ENCODE measurements at regions not wholly inside any gene's neighbourhood (a gene's known extent, or its start where the extent isn't known, plus 50 kb on each side); places are given as distances from the start of the nearest gene placed in this dataset.

DNA sequence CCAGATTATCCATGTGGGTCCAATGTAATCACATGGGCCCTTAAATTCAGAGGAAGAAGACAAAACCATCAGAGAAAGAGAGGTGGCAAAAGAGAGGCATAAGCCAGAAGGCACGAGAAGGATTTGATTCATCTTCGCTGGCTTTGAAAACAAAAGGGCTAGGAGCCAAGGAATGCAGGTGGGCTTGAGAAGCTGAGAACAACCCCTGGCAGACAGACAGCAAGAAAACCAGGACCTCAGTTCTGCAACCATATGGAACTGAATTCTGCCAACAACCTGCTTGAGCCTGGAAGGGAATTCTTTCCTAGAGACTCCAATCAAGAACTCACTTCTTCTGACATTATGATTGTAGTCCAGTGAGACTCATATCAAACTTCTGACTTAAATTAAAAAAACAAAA, 1531.8 kb downstream of the PCDH7 start:
- no peaks in the 10 kb centered on the region for H3K4me1 ChIP-seq (ENCODE audit: control insufficient read depth, insufficient read depth, low read length)
- TF ChIP-seq POLR2AphosphoS5 (IDR thresholded peaks at IDR 0.05; ENCODE audit: low read depth, low read length) (no peak), TCF7L2 (IDR thresholded peaks at IDR 0.05; ENCODE audit: low read depth, low read length) (no peak)
- TF ChIP-seq, protein P1, sequence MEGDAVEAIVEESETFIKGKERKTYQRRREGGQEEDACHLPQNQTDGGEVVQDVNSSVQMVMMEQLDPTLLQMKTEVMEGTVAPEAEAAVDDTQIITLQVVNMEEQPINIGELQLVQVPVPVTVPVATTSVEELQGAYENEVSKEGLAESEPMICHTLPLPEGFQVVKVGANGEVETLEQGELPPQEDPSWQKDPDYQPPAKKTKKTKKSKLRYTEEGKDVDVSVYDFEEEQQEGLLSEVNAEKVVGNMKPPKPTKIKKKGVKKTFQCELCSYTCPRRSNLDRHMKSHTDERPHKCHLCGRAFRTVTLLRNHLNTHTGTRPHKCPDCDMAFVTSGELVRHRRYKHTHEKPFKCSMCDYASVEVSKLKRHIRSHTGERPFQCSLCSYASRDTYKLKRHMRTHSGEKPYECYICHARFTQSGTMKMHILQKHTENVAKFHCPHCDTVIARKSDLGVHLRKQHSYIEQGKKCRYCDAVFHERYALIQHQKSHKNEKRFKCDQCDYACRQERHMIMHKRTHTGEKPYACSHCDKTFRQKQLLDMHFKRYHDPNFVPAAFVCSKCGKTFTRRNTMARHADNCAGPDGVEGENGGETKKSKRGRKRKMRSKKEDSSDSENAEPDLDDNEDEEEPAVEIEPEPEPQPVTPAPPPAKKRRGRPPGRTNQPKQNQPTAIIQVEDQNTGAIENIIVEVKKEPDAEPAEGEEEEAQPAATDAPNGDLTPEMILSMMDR (IDR thresholded peaks at IDR 0.05) = no peak
- TF ChIP-seq, protein P2, sequence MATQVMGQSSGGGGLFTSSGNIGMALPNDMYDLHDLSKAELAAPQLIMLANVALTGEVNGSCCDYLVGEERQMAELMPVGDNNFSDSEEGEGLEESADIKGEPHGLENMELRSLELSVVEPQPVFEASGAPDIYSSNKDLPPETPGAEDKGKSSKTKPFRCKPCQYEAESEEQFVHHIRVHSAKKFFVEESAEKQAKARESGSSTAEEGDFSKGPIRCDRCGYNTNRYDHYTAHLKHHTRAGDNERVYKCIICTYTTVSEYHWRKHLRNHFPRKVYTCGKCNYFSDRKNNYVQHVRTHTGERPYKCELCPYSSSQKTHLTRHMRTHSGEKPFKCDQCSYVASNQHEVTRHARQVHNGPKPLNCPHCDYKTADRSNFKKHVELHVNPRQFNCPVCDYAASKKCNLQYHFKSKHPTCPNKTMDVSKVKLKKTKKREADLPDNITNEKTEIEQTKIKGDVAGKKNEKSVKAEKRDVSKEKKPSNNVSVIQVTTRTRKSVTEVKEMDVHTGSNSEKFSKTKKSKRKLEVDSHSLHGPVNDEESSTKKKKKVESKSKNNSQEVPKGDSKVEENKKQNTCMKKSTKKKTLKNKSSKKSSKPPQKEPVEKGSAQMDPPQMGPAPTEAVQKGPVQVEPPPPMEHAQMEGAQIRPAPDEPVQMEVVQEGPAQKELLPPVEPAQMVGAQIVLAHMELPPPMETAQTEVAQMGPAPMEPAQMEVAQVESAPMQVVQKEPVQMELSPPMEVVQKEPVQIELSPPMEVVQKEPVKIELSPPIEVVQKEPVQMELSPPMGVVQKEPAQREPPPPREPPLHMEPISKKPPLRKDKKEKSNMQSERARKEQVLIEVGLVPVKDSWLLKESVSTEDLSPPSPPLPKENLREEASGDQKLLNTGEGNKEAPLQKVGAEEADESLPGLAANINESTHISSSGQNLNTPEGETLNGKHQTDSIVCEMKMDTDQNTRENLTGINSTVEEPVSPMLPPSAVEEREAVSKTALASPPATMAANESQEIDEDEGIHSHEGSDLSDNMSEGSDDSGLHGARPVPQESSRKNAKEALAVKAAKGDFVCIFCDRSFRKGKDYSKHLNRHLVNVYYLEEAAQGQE (IDR thresholded peaks at IDR 0.05; ENCODE audit: insufficient read depth in 1 of 2, low read depth in 2 of 2, low read length in 1 of 2) = no peak
- DNase-seq (ENCODE audit: low read depth, low spot score) = no peak
- POLR2A ChIA-PET = no interaction called here
- in situ Hi-C loops (cut with HindIII; ENCODE audit: low pct_unique_long_range_greater_than_20kb, low sequenced_read_pairs) = no loop called here
- ATAC-seq = no peak
- no peaks in the 10 kb centered on the region for H3K9me3 ChIP-seq (ENCODE audit: control insufficient read depth, insufficient read depth, low read depth, low read length)
- H3K27ac ChIP-seq (ENCODE audit: low read length) = no peak overlapping the region
- CTCF ChIA-PET = no interaction called here
- intact Hi-C loops (cut with micrococcal nuclease; ENCODE audit: unreplicated experiment) = no loop called here
- no peaks in the 10 kb centered on the region for H3K36me3 ChIP-seq (ENCODE audit: control insufficient read depth, insufficient read depth, low read length)
- no peaks in the 10 kb centered on the region for H3K27me3 ChIP-seq (ENCODE audit: control insufficient read depth, insufficient read depth, low read length)
- no peak overlapping the region for H3K4me3 ChIP-seq (ENCODE audit: low read depth in 2 of 2, low read length in 2 of 2)
- BruUV-seq (replicated peaks) = no TSS peak

DNA sequence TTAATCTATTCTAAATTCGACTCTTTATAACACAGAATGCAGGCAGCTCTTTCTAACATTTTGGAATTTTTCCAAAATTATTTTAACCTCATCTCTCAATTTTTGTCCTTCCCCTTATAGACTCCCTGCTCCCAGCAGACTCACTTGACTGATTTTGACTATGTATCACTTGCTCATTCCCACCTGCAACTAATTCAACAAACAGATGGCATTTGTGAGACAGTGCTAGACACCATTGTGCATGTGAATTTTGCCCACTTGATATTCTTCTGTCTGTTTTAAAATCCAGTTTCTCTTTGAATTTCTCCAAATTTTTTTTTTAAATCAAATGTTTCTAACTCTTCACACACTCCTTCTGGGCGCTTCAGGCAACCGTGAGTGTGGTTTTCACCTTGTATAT, 1534.0 kb downstream of the PCDH7 start:
- BruUV-seq (replicated peaks) = no TSS peak
- intact Hi-C loops (cut with micrococcal nuclease; ENCODE audit: unreplicated experiment) = no loop called here

More for the DNA sequence above, 1534.0 kb downstream of the PCDH7 start:
- H3K4me1 ChIP-seq (ENCODE audit: control insufficient read depth, insufficient read depth, low read length) = no peaks in the 10 kb centered on the region
- no peak overlapping the region for H3K4me3 ChIP-seq (ENCODE audit: low read depth in 2 of 2, low read length in 2 of 2)
- ChIA-PET CTCF (no interaction called here), POLR2A (no interaction called here)
- H3K27ac ChIP-seq (ENCODE audit: low read length) = no peak overlapping the region
- no peaks in the 10 kb centered on the region for H3K36me3 ChIP-seq (ENCODE audit: control insufficient read depth, insufficient read depth, low read length)
- TF ChIP-seq, protein P2 (IDR thresholded peaks at IDR 0.05; ENCODE audit: insufficient read depth in 1 of 2, low read depth in 2 of 2, low read length in 1 of 2) = no peak
- TF ChIP-seq, protein P1 (IDR thresholded peaks at IDR 0.05) = no peak
- TF ChIP-seq POLR2AphosphoS5 (IDR thresholded peaks at IDR 0.05; ENCODE audit: low read depth, low read length) (no peak), SIN3A (IDR thresholded peaks at IDR 0.05; ENCODE audit: borderline replicate concordance, insufficient read depth, low read depth, low read length) (no peak)
- ATAC-seq (no peak), DNase-seq (ENCODE audit: low read depth, low spot score) (no peak)
- H3K9me3 ChIP-seq (ENCODE audit: control insufficient read depth, insufficient read depth, low read depth, low read length) = no peaks in the 10 kb centered on the region
- no peaks in the 10 kb centered on the region for H3K27me3 ChIP-seq (ENCODE audit: control insufficient read depth, insufficient read depth, low read length)
- in situ Hi-C loops (cut with HindIII; ENCODE audit: low pct_unique_long_range_greater_than_20kb, low sequenced_read_pairs) = no loop called here

Measured in Panc1 (cell line).